MCF 10A (cell line): ENCODE measurements at regions not wholly inside any gene's neighbourhood (a gene's known extent, or its start where the extent isn't known, plus 50 kb on each side); places are given as distances from the start of the nearest gene placed in this dataset.

ENCODE experiments used
- BruUV-seq: library from RNA; stranded (reverse); fragments of 400-500 nt; replicated peaks from 2 replicates; lab custom pipeline; 2021; lab: Mats Ljungman, UMichigan
- CTCF ChIA-PET: fragments of 300-600 bp; sonication (Branson Sonifier 250); formaldehyde crosslinking; extraction: SDS; loops from one replicate; lab custom pipeline; 2021; ENCODE audit warnings: antibody characterized with exemption, inconsistent platforms; lab: Yijun Ruan, JAX
- POLR2A ChIA-PET: fragments of 300-600, 350-650 bp; sonication (Branson Sonifier 250); formaldehyde crosslinking; extraction: SDS; loops from one replicate; lab custom pipeline; 2020; ENCODE audit warnings: antibody characterized with exemption, inconsistent platforms; lab: Yijun Ruan, JAX
- DNase-seq: peaks from one replicate; pipeline ENCODE4 v3.0.0-alpha.2; 2018; ENCODE audit not compliant: unreplicated experiment
- H3K27ac Mint-ChIP-seq: one replicate; pipeline ENCODE4 v1.8.0; 2022; ENCODE audit warnings: mild to moderate bottlenecking, low read depth, mixed read lengths; ENCODE audit not compliant: unreplicated experiment
- H3K27me3 Mint-ChIP-seq: one replicate; pipeline ENCODE4 v1.8.0; 2022; ENCODE audit warnings: mixed read lengths; ENCODE audit not compliant: insufficient read depth, unreplicated experiment
- H3K36me3 Mint-ChIP-seq: one replicate; pipeline ENCODE4 v1.8.0; 2022; ENCODE audit warnings: mild to moderate bottlenecking, moderate library complexity, mixed read lengths; ENCODE audit not compliant: insufficient read depth, unreplicated experiment
- H3K4me1 Mint-ChIP-seq: one replicate; pipeline ENCODE4 v1.8.0; 2022; ENCODE audit warnings: mixed read lengths; ENCODE audit not compliant: insufficient read depth, unreplicated experiment
- H3K4me3 Mint-ChIP-seq: one replicate; pipeline ENCODE4 v1.8.0; 2022; ENCODE audit warnings: mild to moderate bottlenecking, moderate library complexity, mixed read lengths; ENCODE audit not compliant: unreplicated experiment
- H3K9me3 Mint-ChIP-seq: one replicate; pipeline ENCODE4 v1.8.0; 2022; ENCODE audit warnings: mixed read lengths; ENCODE audit not compliant: unreplicated experiment
- CTCF ChIP-seq: fragments of 200-600 bp; IDR thresholded peaks from one replicate; pipeline ENCODE4 v1.8.0; 2022; ENCODE audit warnings: antibody characterized with exemption, mild to moderate bottlenecking; ENCODE audit not compliant: unreplicated experiment
- intact Hi-C: fragments of 100-400 bp; cut with micrococcal nuclease; formaldehyde crosslinking; loops from 2 replicates; pipeline ENCODE4 v1.14.1; 2022

GRCh38 chr16:73536931-73537330, 489.0 kb upstream of the ZFHX3 start:
- Mint-ChIP-seq H3K27me3 (peaks cover 61% of the 10 kb centered on the region), H3K9me3 (no peaks in the 10 kb centered on the region), H3K4me1 (no peaks in the 10 kb centered on the region), H3K36me3 (no peaks in the 10 kb centered on the region), H3K4me3 (no peak overlapping the region), H3K27ac (no peak overlapping the region)
- DNase-seq = no peak
- intact Hi-C loops = no loop called here
- ChIA-PET CTCF (interaction anchor here (0.6 kb wide), 1 partner anchor 53 kb away, joined by 3 read pairs; no protein-coding TSS in a partner anchor), POLR2A (no interaction called here)
- no peak for TF ChIP-seq CTCF
- BruUV-seq = no TSS peak

DNA sequence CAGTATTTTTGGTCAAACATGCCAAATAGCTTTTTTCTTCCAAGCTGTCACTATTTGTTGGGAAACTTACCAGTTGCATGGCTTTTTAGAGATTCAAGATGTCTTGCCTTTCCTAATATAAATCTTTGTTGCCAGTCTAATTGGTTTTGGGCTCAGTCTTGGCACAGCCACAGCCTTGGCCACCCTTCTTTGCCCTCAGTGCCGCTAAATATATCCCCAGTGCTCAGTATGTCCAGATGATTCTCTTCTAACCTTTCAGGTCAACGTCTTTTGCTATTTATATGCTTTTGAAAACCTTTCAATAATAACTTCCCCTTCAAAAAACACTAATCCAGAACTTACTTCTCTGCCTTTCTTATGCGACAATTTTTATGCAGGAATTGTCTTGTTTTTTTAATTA, 483.1 kb upstream of the ZFHX3 start:
- Mint-ChIP-seq H3K9me3 (no peaks in the 10 kb centered on the region), H3K27me3 (peaks cover 73% of the 10 kb centered on the region), H3K27ac (no peak overlapping the region), H3K4me1 (no peaks in the 10 kb centered on the region), H3K36me3 (no peaks in the 10 kb centered on the region), H3K4me3 (no peak overlapping the region)
- ChIA-PET POLR2A (no interaction called here), CTCF (no interaction called here)
- DNase-seq = no peak
- intact Hi-C loops = no loop called here
- no TSS peak for BruUV-seq
- TF ChIP-seq CTCF = no peak

DNA sequence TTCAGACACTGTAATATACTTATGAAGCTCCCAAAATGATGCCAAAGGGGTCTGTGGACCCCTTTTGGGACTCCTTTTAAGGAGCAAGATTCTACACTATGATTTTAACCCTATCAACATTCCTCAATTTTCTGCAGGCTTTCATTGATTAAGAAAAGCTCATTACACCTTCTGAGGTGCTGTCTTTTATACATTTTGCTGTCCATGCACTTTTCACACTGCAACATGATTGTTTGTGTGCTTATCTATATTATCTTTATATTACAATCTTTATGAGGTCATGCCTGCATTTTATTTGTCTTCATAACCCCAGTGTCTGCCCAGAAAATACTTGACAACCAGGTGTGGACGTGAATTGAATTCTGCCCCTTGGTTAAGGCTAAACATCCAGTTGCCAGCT, 482.6 kb upstream of the ZFHX3 start:
- Mint-ChIP-seq H3K27ac (no peak overlapping the region), H3K4me1 (no peaks in the 10 kb centered on the region), H3K27me3 (peaks cover 73% of the 10 kb centered on the region), H3K9me3 (no peaks in the 10 kb centered on the region), H3K4me3 (no peak overlapping the region), H3K36me3 (no peaks in the 10 kb centered on the region)
- CTCF ChIA-PET = no interaction called here
- no peak for DNase-seq
- no peak for TF ChIP-seq CTCF
- no TSS peak for BruUV-seq
- POLR2A ChIA-PET = no interaction called here
- intact Hi-C loops = no loop called here

GRCh38 chr16:73529303-73530012, 481.5 kb upstream of the ZFHX3 start:
- H3K4me3 Mint-ChIP-seq = no peak overlapping the region

More at GRCh38 chr16:73529303-73530012, 481.5 kb upstream of the ZFHX3 start:
- ChIA-PET POLR2A (no interaction called here), CTCF (interaction anchor here (0.6 kb wide), 1 partner anchor 746 kb away, joined by 4 read pairs; no protein-coding TSS in a partner anchor)
- no peak for DNase-seq
- H3K27me3 Mint-ChIP-seq = peaks cover 75% of the 10 kb centered on the region
- H3K36me3 Mint-ChIP-seq = no peaks in the 10 kb centered on the region
- no peak for TF ChIP-seq CTCF
- H3K27ac Mint-ChIP-seq = no peak overlapping the region
- no TSS peak for BruUV-seq
- intact Hi-C loops = no loop called here
- H3K4me1 Mint-ChIP-seq = no peaks in the 10 kb centered on the region
- no peaks in the 10 kb centered on the region for H3K9me3 Mint-ChIP-seq
